ENCODE measurements at regions not wholly inside any gene's neighbourhood (a gene's known extent, or its start where the extent isn't known, plus 50 kb on each side); places are given as distances from the start of the nearest gene placed in this dataset.

GRCh38 chr9:108281696-108282095 is 574.1 kb downstream of the ACTL7B start:
- TF ChIP-seq CTCF (IDR thresholded peaks at IDR 0.05; ENCODE audit: low read depth, low read length, missing input control) (no peak), RAD21 (IDR thresholded peaks at IDR 0.05) (no peak), HNF4A (conservative IDR thresholded peaks at IDR 0.05) (no peak), SP1 (IDR thresholded peaks at IDR 0.05) (no peak), YY1 (IDR thresholded peaks at IDR 0.05) (no peak), TAF1 (conservative IDR thresholded peaks at IDR 0.05) (no peak), GABPA (IDR thresholded peaks at IDR 0.05 in 1 of 2, conservative IDR thresholded peaks at IDR 0.05 in 1 of 2) (no peak), RXRA (IDR thresholded peaks at IDR 0.05) (no peak), FOXA1 (IDR thresholded peaks at IDR 0.05) (no peak), NR2F2 (IDR thresholded peaks at IDR 0.05) (no peak), MAX (IDR thresholded peaks at IDR 0.05) (no peak), ATF3 (IDR thresholded peaks at IDR 0.05) (no peak), EGR1 (IDR thresholded peaks at IDR 0.05; ENCODE audit: low read depth in 2 of 2) (no peak), REST (IDR thresholded peaks at IDR 0.05) (no peak)
